Activated CD4-positive, alpha-beta T cell treated with anti-CD3 and anti-CD28 coated beads for 4 hours (primary cell): ENCODE measurements at regions not wholly inside any gene's neighbourhood (a gene's known extent, or its start where the extent isn't known, plus 50 kb on each side); places are given as distances from the start of the nearest gene placed in this dataset.

Experiments
- DNase-seq, 2 donors: peaks; one replicate each; pipeline ENCODE4 v3.0.0-alpha.2; 2020

- DNase-seq = no peak
These were observed 67.5 kb upstream of the CXCL13 start for GRCh38 chr4:77538144-77538543.

DNA sequence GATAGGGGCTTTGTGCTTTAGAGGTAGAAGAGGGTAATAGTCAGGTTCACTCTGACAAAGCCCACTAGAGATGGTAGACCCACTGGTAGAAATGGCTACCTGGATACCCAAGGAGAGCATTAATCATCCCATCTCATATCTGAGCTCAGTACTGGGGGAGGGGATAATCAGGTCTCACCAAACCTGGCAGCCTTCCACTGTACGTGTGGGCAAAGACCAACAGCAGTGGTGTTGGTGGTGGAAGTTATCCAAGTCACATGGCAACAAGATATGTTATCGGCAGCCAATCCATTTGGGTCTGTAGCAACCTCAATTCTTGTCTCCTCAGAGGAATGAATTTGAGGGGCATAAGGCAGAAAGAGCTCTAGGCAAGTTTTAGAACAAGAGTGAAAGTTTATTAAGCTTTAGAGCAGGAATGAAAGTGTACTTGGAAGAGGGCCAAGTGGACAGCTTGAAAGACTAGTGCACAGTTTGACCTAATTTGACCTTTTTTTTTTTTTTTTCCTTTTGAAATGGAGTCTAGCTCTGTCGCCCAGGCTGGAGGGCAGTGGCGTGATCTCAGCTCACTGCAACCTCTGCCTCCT, 67.0 kb upstream of the CXCL13 start:
- DNase-seq = no peak
